ENCODE measurements at regions not wholly inside any gene's neighbourhood (a gene's known extent, or its start where the extent isn't known, plus 50 kb on each side); places are given as distances from the start of the nearest gene placed in this dataset.

DNA sequence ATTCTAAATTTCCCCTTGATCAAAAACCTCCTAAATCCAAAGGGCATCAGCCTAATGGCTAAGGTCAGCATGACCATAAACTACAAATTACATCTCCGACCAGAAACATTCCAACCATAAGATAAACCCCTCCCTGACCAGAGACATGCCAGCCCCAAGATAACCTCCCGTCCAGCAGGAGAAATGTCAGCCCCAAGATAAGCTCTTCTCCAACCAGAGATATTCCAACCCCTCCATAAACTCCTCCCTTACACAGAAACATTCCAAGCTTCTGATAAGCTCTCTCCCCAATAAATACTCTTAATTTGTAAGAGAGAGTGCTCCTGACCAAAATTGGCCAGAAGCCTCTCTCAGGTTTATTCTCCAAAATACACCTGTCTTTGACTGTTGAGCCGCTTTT lies 274.0 kb downstream of the RNF152 start:
- no peak for DNase-seq (ENCODE audit: low read depth in 2 of 2)

- no peak for DNase-seq (ENCODE audit: low read depth in 2 of 2)
Measured at GRCh38 chr18:61616111-61616610, 276.6 kb downstream of the RNF152 start.

GRCh38 chr18:61612517-61612916 lies 279.3 kb downstream of the CDH20 start:
- no peak for DNase-seq (ENCODE audit: low read depth in 2 of 2)

- DNase-seq (ENCODE audit: low read depth in 2 of 2) = no peak
Measured at GRCh38 chr18:61609131-61609530, 275.9 kb downstream of the CDH20 start.

DNA sequence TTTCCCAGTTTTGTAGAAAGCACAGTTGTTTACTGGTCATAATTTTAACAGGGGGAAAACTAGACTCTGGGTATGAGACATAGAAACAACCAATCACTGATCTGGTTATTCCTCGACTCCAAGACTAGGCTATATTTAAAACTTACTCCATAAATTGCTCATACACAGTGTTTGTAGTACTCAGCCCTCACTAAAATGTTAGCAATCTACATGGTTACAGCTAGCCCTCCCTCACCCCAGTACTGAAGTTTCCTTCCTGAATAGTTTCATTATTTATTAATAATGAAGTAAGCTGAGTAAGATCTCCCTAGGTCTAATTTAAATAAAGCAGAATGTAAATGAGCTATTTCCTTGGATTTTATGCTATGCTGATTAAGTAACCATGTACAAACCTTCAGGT lies 275.1 kb downstream of the CDH20 start:
- no peak for DNase-seq (ENCODE audit: low read depth in 2 of 2)

DNA sequence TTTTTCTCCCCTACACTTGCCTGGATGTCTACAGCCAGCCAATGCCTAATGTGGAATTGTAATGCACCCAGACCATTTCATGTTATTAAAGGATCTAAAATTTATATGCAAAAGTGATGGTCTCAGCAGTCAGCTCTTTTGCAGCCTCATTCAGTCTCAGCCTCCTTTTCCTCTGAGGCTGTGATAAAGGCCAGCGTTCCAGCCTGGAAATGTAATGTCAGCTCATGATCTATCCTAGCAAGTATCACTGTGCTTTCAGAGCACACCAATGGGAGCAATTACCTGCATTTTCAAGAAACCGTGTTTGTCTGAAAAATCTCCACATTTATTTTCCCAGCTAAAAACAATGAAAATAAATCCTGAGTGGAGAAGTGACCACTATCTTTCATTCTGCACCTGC lies 274.6 kb downstream of the CDH20 start:
- no peak for DNase-seq (ENCODE audit: low read depth in 2 of 2)

DNA sequence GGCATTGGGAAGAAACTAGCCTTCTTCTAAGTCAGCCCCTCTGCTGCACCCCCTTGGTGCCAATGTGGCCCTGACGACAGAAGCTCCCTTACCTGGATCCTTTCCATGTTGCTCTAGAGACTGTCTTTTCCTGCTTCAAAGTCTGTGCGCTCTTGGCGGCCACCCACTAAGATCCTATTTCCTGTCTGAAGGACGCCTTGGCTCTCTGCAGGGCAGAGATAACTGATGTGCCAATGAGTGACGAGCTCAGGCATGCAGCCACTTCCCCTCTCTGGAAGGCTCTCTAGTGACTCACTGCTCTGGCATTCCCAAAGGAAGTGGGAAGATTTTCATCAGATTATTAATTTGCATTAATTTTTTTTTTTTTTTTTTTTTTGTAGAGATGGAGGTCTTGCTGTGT lies 273.5 kb downstream of the CDH20 start:
- DNase-seq (ENCODE audit: low read depth in 2 of 2) = no peak

DNA sequence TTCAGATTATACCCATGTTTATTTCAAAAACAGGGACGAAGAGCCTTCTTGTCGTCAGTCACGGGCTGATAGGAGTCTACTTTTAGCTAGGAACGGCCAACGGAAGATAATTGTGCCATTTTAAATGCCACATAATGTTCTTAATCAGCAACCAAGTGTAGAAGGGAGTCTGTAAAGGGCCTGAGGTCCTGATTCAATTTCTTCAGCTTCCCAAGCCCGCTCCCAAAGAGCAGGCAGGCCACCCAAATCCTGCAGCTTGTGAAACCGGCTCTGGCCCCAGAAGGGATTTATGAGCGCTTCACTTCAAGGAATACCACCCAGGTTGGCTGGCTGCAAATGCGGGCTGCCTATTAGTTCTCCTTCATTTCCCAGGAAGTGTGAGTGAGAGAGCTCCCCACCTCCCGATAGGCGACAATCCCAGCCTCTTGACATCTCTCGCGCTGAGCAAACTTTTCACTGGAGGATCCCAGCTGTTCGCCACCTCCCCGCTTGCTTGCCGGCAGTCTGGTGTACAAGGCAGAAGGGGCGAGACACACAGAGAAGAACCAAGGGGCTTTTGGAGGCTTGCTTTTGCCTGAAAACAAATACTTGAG lies 272.9 kb downstream of the CDH20 start:
- DNase-seq (ENCODE audit: low read depth in 2 of 2) = no peak

DNA sequence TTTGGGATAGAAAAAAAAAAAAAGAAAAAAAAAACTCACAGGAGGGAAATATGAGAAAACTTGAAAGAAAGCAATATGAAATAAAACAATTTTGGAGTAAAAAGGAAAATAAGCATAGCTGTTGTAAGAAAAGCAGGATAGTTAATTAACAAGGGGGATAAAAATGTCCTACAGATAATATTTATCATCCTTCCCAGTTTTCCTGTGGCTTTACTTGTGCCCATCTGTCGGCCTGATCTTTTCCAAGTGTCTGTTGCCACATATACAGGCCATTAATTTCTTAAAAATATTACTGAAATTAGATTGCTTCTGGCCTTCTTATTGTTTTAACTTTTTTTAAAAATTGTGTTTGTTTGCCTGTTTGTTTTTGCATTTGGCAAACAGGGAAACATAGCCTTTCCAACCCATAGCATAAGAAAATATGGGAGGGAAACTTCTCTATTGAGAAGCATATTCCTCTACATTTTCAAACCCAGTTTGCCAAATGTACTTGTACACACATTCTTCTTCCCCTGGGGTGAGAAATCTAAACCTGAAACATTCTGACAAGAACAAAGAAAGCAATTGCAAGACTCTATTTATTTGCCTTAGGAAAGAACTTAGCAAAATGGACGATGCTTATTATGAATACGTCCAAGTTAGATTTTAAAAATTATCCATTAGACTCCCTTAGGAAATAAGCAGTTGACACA lies 272.3 kb downstream of the CDH20 start:
- no peak for DNase-seq (ENCODE audit: low read depth in 2 of 2)

Data from stimulated activated CD4-positive, alpha-beta T cell treated with anti-CD3 and anti-CD28 coated beads, Interleukin-1b, Interleukin-23, amount 100 ng/mL, for 4 hours (primary cell).